GM12801 (cell line): ENCODE measurements at regions not wholly inside any gene's neighbourhood (a gene's known extent, or its start where the extent isn't known, plus 50 kb on each side); places are given as distances from the start of the nearest gene placed in this dataset.

Source experiments
- TF ChIP-seq, protein P1 (sequence below): IDR thresholded peaks from one replicate; pipeline ENCODE4 v1.5.1; 2011; ENCODE audit warnings: control low read depth; ENCODE audit not compliant: insufficient read length; ENCODE audit errors: extremely low read depth

DNA sequence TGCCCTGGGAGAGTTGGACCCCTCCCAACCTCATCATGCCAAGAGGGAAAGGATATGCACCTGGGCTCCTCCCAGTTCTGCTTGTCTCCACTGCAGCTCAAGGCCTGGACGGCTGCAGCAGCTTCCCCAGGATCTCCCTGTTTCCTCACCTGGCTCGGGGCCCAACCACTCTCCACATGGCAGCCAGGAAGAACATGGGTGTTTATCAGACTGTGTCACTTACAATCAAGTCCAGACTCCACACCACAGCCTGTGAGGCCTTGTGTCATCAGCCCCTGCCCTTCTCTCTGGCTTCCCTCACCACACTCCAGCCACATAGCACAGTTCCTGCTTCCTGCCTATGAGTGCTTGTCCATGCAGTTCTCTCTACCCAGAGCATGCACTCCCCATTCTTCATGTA, 534.4 kb downstream of the EPHB1 start:
- TF ChIP-seq, protein P1, sequence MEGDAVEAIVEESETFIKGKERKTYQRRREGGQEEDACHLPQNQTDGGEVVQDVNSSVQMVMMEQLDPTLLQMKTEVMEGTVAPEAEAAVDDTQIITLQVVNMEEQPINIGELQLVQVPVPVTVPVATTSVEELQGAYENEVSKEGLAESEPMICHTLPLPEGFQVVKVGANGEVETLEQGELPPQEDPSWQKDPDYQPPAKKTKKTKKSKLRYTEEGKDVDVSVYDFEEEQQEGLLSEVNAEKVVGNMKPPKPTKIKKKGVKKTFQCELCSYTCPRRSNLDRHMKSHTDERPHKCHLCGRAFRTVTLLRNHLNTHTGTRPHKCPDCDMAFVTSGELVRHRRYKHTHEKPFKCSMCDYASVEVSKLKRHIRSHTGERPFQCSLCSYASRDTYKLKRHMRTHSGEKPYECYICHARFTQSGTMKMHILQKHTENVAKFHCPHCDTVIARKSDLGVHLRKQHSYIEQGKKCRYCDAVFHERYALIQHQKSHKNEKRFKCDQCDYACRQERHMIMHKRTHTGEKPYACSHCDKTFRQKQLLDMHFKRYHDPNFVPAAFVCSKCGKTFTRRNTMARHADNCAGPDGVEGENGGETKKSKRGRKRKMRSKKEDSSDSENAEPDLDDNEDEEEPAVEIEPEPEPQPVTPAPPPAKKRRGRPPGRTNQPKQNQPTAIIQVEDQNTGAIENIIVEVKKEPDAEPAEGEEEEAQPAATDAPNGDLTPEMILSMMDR = no peak

DNA sequence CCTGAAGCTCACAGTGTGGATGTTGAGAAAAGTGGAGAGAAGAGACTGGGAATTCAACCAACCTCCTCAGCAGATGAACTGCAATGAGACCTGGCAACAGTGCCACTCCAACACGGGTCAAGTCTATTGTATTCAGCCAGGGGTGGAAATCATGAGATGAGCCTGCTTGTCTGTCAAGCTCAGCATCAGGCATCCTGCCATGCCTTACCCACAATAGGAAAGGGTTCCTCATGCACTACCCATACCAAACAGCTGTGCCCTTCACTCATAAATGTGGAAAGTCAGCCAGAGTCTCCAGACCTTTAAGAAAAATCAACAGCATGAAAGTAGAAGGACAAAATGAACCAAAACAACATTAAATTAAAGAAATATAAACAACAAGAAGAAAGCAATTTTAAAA, 542.1 kb downstream of the EPHB1 start:
- TF ChIP-seq, protein P1 = no peak

DNA sequence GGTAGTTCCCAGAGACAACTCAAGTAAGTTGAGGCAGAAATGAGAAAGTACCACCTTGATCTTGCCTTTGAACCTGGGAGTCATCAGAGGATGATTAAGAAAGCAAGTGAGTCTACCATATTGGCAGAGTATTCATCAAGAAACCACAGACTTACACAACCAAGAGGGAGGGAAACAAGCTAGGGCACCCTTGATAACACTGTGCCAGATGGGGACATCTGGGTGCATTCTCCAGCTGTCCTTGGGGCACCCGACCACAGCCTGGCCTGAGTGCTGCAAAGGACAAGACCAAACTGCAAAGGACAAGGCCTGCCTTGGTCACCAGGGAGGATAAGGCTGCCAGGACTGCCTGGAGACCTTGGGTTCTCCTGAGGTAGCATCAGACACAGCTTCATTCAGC, 553.6 kb downstream of the EPHB1 start:
- TF ChIP-seq, protein P1 = no peak

DNA sequence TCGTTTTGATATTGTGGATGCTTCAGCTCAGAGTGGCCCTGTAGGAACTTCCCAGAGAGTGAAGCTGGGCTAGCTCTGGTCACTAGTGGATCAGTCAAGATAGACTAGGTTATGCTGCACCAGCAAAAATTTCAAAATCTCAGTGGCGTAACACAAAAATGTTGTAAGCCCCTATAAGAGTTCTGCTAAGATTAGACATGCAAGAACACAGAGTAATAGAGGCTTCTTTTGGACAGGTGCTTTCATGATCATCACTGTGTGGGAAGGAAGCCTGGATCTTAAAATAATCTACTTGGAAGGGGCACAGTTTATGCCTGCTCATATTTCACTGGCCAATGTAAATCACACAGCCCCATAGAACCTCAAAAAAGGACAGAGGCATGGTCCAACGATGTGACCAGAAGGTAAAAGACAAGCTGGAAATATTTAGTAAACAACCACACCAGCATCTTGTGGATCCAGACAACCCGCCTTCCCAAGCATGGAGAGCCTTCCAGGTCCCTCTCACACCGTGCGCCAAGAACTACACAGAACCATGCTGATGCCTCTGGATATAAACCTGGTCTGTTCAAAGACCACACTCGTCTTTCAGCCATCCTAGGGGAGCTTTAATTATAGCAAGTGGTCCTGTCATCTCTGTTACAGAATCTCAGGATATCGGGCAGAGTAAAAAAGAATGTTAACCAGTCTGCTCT, 554.3 kb downstream of the EPHB1 start:
- TF ChIP-seq, protein P1 = no peak

DNA sequence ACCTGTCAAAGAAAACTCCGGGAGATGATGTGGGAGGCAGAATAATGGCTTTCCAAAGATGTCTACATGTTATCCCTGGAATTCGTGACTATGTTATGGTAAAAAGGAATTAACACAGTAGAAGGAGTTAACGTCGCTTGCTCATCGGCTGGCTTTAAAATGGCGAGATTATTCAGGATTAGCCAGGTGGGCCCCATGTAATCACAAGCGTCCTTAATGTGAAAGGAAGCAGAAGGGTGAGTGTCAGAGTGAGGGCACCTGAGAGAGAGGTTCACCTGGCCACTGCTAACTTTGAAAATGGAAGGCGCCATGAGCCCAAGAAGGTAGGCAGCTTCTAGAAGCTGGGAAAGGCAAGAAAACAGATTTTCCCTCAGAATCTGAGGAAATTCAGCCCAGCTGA, 557.2 kb downstream of the EPHB1 start:
- TF ChIP-seq, protein P1 = no peak

DNA sequence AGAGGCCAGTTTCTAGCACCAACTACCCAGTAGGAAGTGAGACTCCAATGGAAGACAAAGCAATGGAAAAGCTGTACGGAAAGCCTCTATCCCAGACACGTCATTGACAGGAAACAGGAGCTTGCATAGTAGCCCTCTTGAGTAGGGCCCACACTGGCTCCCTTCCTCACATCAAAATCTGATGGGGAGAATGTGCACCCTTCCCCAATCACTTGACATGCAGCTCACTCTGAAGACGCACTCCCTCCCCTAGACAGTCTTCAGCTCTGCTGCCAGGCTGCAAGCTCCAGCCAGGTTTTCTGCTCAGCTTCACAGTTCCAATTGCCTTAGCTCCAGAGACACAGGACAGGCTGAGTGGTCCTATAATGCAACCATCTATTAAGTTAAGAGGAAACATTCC, 567.8 kb downstream of the EPHB1 start:
- TF ChIP-seq, protein P1 = no peak

DNA sequence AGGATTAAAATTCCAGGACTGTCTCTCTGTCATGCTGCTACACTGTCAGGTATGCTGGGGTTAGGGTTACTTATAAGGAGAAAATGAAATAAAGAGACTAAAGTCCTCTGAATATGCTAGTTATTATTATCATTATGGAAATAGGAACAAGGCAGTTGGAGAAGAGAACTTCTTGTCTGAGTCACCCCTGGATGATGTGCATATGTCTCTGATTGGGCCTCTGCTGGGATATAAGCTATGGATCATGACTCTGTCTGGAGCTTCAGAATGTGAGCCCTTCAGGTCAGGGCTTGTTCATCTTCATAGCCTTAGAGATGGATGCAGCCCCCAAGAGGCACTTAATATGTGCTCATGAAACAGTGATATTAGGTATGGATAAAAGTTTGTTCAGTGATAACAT, 569.6 kb downstream of the EPHB1 start:
- TF ChIP-seq, protein P1 = no peak
